ENCODE measurements at regions not wholly inside any gene's neighbourhood (a gene's known extent, or its start where the extent isn't known, plus 50 kb on each side); places are given as distances from the start of the nearest gene placed in this dataset.

DNA sequence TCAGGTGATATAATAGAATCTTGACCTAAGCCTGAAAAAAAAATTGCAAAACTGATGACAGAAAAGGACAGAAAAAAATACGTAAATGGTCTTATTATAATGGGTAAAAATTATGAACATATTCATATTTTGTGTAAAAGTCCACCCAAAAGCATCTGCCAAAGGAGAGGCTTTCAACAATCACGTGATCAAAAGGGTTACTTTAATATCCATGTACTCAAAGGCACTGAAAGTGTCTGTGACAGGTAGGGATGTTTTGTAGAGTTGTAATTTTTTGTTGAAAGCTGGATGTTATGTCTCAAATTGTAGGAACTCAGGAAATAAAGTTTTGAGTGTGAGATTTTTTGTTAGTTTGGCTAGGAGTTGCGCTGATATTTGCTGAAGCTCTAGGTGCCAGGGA lies 144.8 kb upstream of the GALNTL6 start:
- TF ChIP-seq, protein P1, sequence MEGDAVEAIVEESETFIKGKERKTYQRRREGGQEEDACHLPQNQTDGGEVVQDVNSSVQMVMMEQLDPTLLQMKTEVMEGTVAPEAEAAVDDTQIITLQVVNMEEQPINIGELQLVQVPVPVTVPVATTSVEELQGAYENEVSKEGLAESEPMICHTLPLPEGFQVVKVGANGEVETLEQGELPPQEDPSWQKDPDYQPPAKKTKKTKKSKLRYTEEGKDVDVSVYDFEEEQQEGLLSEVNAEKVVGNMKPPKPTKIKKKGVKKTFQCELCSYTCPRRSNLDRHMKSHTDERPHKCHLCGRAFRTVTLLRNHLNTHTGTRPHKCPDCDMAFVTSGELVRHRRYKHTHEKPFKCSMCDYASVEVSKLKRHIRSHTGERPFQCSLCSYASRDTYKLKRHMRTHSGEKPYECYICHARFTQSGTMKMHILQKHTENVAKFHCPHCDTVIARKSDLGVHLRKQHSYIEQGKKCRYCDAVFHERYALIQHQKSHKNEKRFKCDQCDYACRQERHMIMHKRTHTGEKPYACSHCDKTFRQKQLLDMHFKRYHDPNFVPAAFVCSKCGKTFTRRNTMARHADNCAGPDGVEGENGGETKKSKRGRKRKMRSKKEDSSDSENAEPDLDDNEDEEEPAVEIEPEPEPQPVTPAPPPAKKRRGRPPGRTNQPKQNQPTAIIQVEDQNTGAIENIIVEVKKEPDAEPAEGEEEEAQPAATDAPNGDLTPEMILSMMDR (IDR thresholded peaks at IDR 0.05): no peak
- TF ChIP-seq ZFX (IDR thresholded peaks at IDR 0.05; ENCODE audit: borderline replicate concordance): no peak
